Cardiac septum (tissue), 1 donor: ENCODE measurements at regions not wholly inside any gene's neighbourhood (a gene's known extent, or its start where the extent isn't known, plus 50 kb on each side); places are given as distances from the start of the nearest gene placed in this dataset.
"Not testable (repeated sequence)": the region's sequence is repeated elsewhere in the genome, so short reads cannot be mapped to it uniquely, and the experiment has no call there.

ENCODE experiments used
- DNase-seq: peaks from one replicate; pipeline ENCODE4 v3.0.0-alpha.2; 2020; ENCODE audit warnings: low spot score
- intact Hi-C: fragments of 100-400 bp; cut with DNase I; formaldehyde crosslinking; loops from one replicate; pipeline ENCODE4 v1.14.0; 2022
- donor health status: DM: no; HTN: no; CAD: no.

GRCh38 chr12:105423237-105423636, 92.7 kb downstream of the C12orf75 start:
- no peak for DNase-seq
- intact Hi-C loops: loop anchor here (5.0 to 10.0 kb wide), 2 partner anchors 282 to 714 kb away; partner anchors contain the start of gene NUAK1

DNA sequence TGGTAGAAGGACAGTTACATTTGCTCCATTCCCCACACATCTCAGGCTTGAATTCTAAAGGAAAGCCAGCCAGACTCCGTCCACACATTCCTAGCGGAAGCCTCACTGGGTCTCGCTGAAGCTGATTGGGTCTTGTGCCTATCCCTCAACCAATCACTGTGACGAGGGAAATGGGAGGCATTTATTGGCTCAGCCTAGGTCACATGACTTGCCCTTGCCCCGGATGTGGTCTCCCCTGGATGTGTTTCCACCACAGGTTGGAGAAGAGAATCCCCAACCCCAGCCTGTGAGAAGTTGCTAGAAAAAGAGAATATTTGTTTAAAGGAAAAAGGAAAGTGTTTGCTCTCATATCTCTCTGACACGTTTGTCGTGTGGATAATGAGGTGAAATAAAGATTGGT, 93.4 kb downstream of the C12orf75 start:
- intact Hi-C loops: loop anchor here (5.0 to 10.0 kb wide), 2 partner anchors 281 to 713 kb away; partner anchors contain the start of gene NUAK1
- DNase-seq: no peak

GRCh38 chr12:105425254-105426174, 95.0 kb downstream of the C12orf75 start:
- intact Hi-C loops: loop anchor here (10.0 kb wide), 1 partner anchor 279 kb away; no protein-coding TSS in a partner anchor
- no peak for DNase-seq

DNA sequence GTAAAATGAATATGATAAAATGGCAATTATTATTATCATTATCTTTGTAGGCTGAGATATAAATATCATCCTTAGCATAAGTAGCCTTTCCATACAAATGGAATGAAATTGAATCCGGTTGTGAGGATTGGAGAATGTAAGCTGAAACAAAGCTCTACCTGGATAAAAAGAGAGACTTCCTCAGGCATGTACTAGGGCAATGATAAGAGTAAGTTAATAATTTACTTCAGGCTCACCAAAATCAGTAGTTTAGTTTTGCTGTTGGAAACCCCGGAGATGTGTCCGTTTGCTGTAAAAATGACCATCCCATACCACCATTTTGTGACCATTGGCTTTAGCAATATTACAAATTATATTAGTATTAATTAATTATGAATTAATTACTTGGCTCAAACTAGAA, 96.3 kb downstream of the C12orf75 start:
- DNase-seq: no peak
- intact Hi-C loops: loop anchor here (10.0 kb wide), 1 partner anchor 278 kb away; no protein-coding TSS in a partner anchor

- intact Hi-C loops: loop anchor here (10.0 kb wide), 1 partner anchor 277 kb away; no protein-coding TSS in a partner anchor
Observed at GRCh38 chr12:105427883-105428282, 97.4 kb downstream of the C12orf75 start.

DNA sequence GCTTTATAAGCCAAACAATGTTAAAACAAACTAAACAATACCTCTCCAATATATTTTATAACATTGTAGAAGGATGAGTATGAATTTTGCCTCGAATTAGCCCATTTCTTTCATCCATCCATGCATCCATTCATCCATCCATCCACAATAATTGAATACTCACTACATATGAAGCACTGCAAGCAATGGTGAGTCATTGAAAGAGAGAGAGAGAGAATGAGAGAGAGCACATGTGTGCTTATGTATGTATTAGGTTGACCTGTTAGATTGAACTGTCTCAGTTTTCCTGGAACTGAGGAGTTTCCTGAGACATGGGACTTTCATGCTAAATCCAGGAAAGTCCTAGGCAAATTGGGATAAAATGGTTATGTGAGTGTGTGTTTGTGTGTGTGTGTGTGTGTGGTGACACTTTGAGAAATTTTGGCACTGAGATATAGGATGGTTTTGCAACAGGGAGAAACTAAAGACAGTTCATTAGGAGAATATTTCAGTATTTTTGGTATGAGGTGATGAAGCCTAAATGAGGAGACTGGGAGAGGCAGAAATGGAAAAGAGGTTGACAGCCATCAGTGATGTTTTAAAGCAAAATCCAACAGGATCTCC, 98.4 kb downstream of the C12orf75 start:
- intact Hi-C loops: loop anchor here (10.0 kb wide), 1 partner anchor 276 kb away; no protein-coding TSS in a partner anchor
- no peak for DNase-seq

More at GRCh38 chr12:105427883-105428282, 97.4 kb downstream of the C12orf75 start:
- no peak for DNase-seq

GRCh38 chr12:105429511-105429910, 99.0 kb downstream of the C12orf75 start:
- DNase-seq: no peak

DNA sequence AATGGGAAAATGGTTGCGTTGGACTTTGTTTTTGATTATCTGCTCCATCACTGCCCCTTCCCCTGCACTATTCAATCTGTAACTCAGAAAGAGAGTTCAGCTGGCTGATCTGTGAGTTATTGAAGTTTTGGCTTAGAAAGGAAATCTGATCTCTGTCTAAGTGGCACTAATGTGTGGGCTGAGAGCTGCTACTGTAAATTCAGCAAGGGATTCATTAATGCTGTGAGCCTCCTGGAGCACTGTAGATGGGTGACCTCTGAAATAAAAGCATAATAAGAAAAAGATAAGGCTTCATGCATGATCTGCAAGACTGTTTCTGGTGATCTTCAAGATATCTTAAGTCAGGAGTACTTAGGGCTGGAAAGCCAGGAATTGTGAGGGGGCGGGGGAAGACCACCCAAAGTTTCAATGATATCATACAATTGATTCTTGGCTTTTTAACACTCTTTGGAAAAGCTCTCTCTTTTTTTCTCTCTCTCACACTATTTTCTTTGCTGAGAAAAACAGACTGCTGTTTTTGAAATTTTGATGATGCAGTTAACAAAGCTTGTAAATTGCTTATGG, 101.1 kb downstream of the C12orf75 start:
- no peak for DNase-seq
- intact Hi-C loops: no loop called here

More at GRCh38 chr12:105429511-105429910, 99.0 kb downstream of the C12orf75 start:
- intact Hi-C loops: loop anchor here (10.0 kb wide), 1 partner anchor 275 kb away; no protein-coding TSS in a partner anchor

DNA sequence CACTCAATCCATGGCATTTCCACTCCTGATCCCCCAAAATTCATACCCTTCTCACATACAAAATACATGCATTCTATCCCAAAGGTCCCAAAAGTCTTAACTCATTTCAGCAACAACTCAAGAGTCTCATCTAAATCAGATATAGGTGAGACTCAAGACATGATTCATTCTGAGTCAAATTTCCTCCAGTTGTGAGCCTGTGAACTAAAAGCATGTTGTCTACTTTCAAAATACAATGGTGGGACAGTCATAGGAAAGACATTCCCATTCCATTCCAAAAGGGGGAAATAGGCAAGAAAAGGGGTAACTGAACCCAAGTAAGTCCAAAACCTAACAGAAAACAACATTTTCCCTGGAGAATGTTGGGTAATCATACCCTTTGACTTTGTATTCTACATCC, 103.3 kb downstream of the C12orf75 start:
- intact Hi-C loops: no loop called here
- no peak for DNase-seq

- DNase-seq: no peak
- intact Hi-C loops: no loop called here
Observed at GRCh38 chr12:105436636-105437035, 106.1 kb downstream of the C12orf75 start.

- intact Hi-C loops: no loop called here
- no peak for DNase-seq
Observed at GRCh38 chr12:105440037-105440664, 109.7 kb downstream of the C12orf75 start.

- intact Hi-C loops: no loop called here
- no peak for DNase-seq
Observed at GRCh38 chr12:105443802-105444652, 113.5 kb downstream of the C12orf75 start.

DNA sequence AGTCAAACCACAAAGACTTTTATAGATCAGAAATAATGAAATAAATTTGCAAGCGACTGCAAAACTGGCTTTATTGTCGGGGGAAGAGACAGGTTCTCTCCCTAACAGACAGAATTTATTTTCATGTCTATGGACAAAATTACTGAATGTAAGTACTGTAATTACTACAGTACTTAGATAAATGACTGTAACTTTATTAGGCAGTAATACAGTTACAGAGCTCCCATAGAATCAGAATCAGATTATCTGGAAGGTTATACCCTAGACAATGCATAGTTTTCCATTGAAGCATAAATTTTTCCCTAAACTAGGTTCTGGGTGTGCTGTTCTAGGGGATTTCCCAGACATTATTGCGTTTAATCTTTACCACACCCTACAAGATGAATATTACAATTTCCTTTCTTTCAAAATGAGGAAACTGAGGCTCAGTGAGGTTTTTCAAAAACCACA, 114.2 kb downstream of the C12orf75 start:
- DNase-seq: no peak
- intact Hi-C loops: no loop called here

- intact Hi-C loops: no loop called here
- no peak for DNase-seq
Observed at GRCh38 chr12:105445249-105445648, 114.8 kb downstream of the C12orf75 start.

DNA sequence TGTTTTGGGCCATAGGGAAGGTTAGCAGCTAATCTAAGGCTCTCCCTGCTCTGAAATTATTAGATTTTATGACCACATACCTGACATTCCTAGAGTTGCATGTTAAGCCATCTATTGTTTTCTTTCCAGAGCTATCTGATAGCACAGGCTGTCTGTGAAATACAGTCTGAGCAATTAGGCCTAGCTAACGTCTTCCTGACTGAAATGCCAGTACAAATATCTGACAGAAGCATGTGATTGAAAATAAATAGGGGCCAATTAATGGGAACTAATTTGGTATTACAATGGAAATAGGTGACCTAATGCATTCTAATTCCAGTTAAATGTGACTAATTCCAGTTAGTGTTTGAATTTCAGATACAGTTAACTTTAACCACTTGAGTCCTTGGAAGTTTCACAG, 115.2 kb downstream of the C12orf75 start:
- DNase-seq: no peak
- intact Hi-C loops: no loop called here

- DNase-seq, intact Hi-C loops: not testable (repeated sequence)
Observed at GRCh38 chr12:105446460-105446859, 116.0 kb downstream of the C12orf75 start.

DNA sequence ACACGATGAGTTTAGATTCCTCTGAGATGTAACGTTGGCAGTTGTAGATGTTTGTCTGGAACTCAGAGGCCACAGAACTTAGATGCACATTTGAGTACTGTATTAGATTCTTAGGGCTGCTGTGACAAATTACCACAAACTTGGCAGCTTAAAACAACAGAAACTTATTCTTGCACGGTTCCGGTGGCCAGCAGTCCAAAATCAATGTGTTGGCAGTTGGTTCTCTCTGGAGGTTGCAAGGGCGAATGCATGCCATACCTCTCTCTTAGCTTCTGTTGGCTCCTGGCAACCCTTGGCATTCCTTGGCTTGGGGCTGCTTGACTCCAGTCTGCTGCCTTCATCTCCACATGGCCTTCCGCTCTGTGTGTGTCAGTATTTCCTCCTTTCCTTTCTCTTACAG, 118.9 kb downstream of the C12orf75 start:
- intact Hi-C loops: no loop called here
- DNase-seq: no peak

- DNase-seq: no peak
- intact Hi-C loops: no loop called here
Observed at GRCh38 chr12:105451211-105451610, 120.7 kb downstream of the C12orf75 start.

- DNase-seq: no peak
- intact Hi-C loops: no loop called here
Observed at GRCh38 chr12:105451798-105452197, 121.3 kb downstream of the C12orf75 start.
